Suprapubic skin (tissue), 4 donors: ENCODE measurements at regions not wholly inside any gene's neighbourhood (a gene's known extent, or its start where the extent isn't known, plus 50 kb on each side); places are given as distances from the start of the nearest gene placed in this dataset.
"Not testable (repeated sequence)": the region's sequence is repeated elsewhere in the genome, so short reads cannot be mapped to it uniquely, and the experiment has no call there.

Experiments used
- DNase-seq, 2 donors: peaks; one replicate each; pipeline ENCODE4 v3.0.0-alpha.2; 2019; ENCODE audit warnings: low spot score in 2 of 2
- H3K27ac ChIP-seq: fragments of 200-600 bp; sonication (generic); one replicate; pipeline ENCODE4 v1.5.1; 2019
- H3K27me3 ChIP-seq: fragments of 200-600 bp; sonication (generic); one replicate; pipeline ENCODE4 v1.5.1; 2019
- H3K36me3 ChIP-seq: fragments of 200-600 bp; sonication (generic); one replicate; pipeline ENCODE4 v1.5.1; 2019
- H3K4me1 ChIP-seq: fragments of 200-600 bp; sonication (generic); one replicate; pipeline ENCODE4 v1.5.1; 2019
- H3K4me3 ChIP-seq: fragments of 200-600 bp; sonication (generic); one replicate; pipeline ENCODE4 v1.5.1; 2019; ENCODE audit warnings: mild to moderate bottlenecking
- H3K9me3 ChIP-seq: fragments of 200-600 bp; sonication (generic); one replicate; pipeline ENCODE4 v1.5.1; 2019
- EP300 ChIP-seq: sonication (generic); formaldehyde crosslinking; IDR thresholded peaks from one replicate; pipeline ENCODE4 v1.6.1; 2017; ENCODE audit warnings: antibody characterized with exemption
- POLR2A ChIP-seq, 2 donors: fragments of 450-650 bp; IDR thresholded peaks; one replicate each; pipeline ENCODE4 v1.6.1; 2017; ENCODE audit warnings: antibody characterized with exemption in 2 of 2, mild to moderate bottlenecking in 2 of 2, moderate library complexity in 2 of 2
- POLR2AphosphoS5 ChIP-seq, 3 donors: sonication (generic); formaldehyde crosslinking; IDR thresholded peaks; one replicate each; pipeline ENCODE4 v1.6.1; 2017; ENCODE audit warnings: antibody characterized with exemption in 3 of 3
- WGBS: methylation state at CpG from one replicate; pipeline ENCODE4 v1.1.5; 2018; 5-methylcytosine and 5-hydroxymethylcytosine counted together
- TF ChIP-seq, protein P1 (sequence below), 2 donors: fragments of 200-600 bp in 1 of 2; fragments of 450-650 bp in 1 of 2; sonication (generic) in 1 of 2; IDR thresholded peaks; one replicate each; pipeline ENCODE4 v1.5.1; 2016 to 2019; ENCODE audit warnings: antibody characterized with exemption in 2 of 2, mild to moderate bottlenecking in 1 of 2, moderate library complexity in 1 of 2

GRCh38 chr1:187568067-187568466, 739.3 kb downstream of the PLA2G4A start:
- no peak overlapping the region for H3K4me3 ChIP-seq
- H3K27ac ChIP-seq: no peak overlapping the region
- WGBS: 81% methylated on average over 2 of the region's 2 CpGs
- H3K4me1 ChIP-seq: no peaks in the 10 kb centered on the region
- H3K36me3 ChIP-seq: no peaks in the 10 kb centered on the region
- no peaks in the 10 kb centered on the region for H3K9me3 ChIP-seq
- TF ChIP-seq POLR2AphosphoS5 (IDR thresholded peaks at IDR 0.05) (no peak), EP300 (no peak), POLR2A (IDR thresholded peaks at IDR 0.05) (no peak)
- DNase-seq: no peak
- no peaks in the 10 kb centered on the region for H3K27me3 ChIP-seq

DNA sequence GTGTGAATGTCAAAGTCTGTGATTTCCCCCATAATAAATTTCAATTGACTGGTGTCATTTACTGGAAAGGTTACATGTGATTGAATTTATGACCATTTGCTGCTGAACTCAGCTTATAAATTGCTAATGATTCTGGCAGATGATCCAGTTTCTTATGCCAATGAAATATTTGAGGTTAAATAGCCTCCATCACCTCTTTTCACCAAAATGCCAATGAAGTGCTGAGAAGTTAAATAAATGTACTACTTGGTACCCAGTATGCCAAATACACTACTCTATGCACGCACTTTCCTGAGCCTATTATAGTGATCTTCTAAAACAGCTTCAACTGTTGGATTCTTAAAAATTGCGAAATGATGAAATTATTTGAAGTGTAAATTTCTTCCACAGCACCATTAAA, 741.4 kb downstream of the PLA2G4A start:
- WGBS: 89% methylated on average over 2 of the region's 2 CpGs
- Histone ChIP-seq H3K9me3 (no peaks in the 10 kb centered on the region), H3K4me3 (no peak overlapping the region), H3K27me3 (no peaks in the 10 kb centered on the region), H3K27ac (no peak overlapping the region), H3K4me1 (no peaks in the 10 kb centered on the region), H3K36me3 (no peaks in the 10 kb centered on the region)
- no peak for DNase-seq
- no peak for TF ChIP-seq POLR2AphosphoS5 (IDR thresholded peaks at IDR 0.05)
- TF ChIP-seq EP300: no peak
- TF ChIP-seq, protein P1, sequence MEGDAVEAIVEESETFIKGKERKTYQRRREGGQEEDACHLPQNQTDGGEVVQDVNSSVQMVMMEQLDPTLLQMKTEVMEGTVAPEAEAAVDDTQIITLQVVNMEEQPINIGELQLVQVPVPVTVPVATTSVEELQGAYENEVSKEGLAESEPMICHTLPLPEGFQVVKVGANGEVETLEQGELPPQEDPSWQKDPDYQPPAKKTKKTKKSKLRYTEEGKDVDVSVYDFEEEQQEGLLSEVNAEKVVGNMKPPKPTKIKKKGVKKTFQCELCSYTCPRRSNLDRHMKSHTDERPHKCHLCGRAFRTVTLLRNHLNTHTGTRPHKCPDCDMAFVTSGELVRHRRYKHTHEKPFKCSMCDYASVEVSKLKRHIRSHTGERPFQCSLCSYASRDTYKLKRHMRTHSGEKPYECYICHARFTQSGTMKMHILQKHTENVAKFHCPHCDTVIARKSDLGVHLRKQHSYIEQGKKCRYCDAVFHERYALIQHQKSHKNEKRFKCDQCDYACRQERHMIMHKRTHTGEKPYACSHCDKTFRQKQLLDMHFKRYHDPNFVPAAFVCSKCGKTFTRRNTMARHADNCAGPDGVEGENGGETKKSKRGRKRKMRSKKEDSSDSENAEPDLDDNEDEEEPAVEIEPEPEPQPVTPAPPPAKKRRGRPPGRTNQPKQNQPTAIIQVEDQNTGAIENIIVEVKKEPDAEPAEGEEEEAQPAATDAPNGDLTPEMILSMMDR (IDR thresholded peaks at IDR 0.05): no peak
- no peak for TF ChIP-seq POLR2A (IDR thresholded peaks at IDR 0.05)

- TF ChIP-seq, protein P1 (IDR thresholded peaks at IDR 0.05): no peak
- TF ChIP-seq EP300 (no peak), POLR2AphosphoS5 (IDR thresholded peaks at IDR 0.05) (no peak), POLR2A (IDR thresholded peaks at IDR 0.05) (no peak)
- WGBS: 81% methylated on average over 1 of the region's 1 CpG
- no peak for DNase-seq
- H3K4me3 ChIP-seq: no peak overlapping the region
- no peaks in the 10 kb centered on the region for H3K27me3 ChIP-seq
- no peaks in the 10 kb centered on the region for H3K36me3 ChIP-seq
- no peaks in the 10 kb centered on the region for H3K9me3 ChIP-seq
- H3K4me1 ChIP-seq: no peaks in the 10 kb centered on the region
- H3K27ac ChIP-seq: no peak overlapping the region
These were observed 748.9 kb downstream of the PLA2G4A start for GRCh38 chr1:187577610-187578009.

GRCh38 chr1:187588917-187589316, 760.2 kb downstream of the PLA2G4A start:
- H3K4me1 ChIP-seq: no peaks in the 10 kb centered on the region
- WGBS: 93% methylated on average over 3 of the region's 3 CpGs
- H3K27ac ChIP-seq: no peak overlapping the region

GRCh38 chr1:187605736-187606135, 777.0 kb downstream of the PLA2G4A start:
- Histone ChIP-seq H3K9me3 (no peaks in the 10 kb centered on the region), H3K27ac (no peak overlapping the region), H3K27me3 (no peaks in the 10 kb centered on the region), H3K4me3 (no peak overlapping the region), H3K36me3 (no peaks in the 10 kb centered on the region), H3K4me1 (no peaks in the 10 kb centered on the region)
- no peak for DNase-seq
- TF ChIP-seq, protein P1 (IDR thresholded peaks at IDR 0.05): no peak
- TF ChIP-seq POLR2AphosphoS5 (IDR thresholded peaks at IDR 0.05) (no peak), POLR2A (IDR thresholded peaks at IDR 0.05) (no peak), EP300 (no peak)

More at GRCh38 chr1:187588917-187589316, 760.2 kb downstream of the PLA2G4A start:
- Histone ChIP-seq H3K36me3 (no peaks in the 10 kb centered on the region), H3K4me3 (no peak overlapping the region), H3K27me3 (no peaks in the 10 kb centered on the region), H3K9me3 (no peaks in the 10 kb centered on the region)
- DNase-seq: no peak
- TF ChIP-seq POLR2A (IDR thresholded peaks at IDR 0.05) (no peak), POLR2AphosphoS5 (IDR thresholded peaks at IDR 0.05) (no peak), EP300 (no peak)
- TF ChIP-seq, protein P1 (IDR thresholded peaks at IDR 0.05): no peak

GRCh38 chr1:187615853-187616735, 787.3 kb downstream of the PLA2G4A start:
- H3K36me3 ChIP-seq: not testable (repeated sequence)

GRCh38 chr1:187616830-187617229, 788.1 kb downstream of the PLA2G4A start:
- H3K36me3 ChIP-seq, H3K27me3 ChIP-seq, H3K27ac ChIP-seq, H3K4me3 ChIP-seq, H3K4me1 ChIP-seq, DNase-seq, H3K9me3 ChIP-seq: not testable (repeated sequence)
- WGBS: 88% methylated on average over 8 of the region's 21 CpGs

More at GRCh38 chr1:187615853-187616735, 787.3 kb downstream of the PLA2G4A start:
- not testable (repeated sequence) for H3K27ac ChIP-seq, H3K4me3 ChIP-seq, H3K4me1 ChIP-seq, H3K27me3 ChIP-seq, DNase-seq, H3K9me3 ChIP-seq
- WGBS: 94% methylated on average over 7 of the region's 55 CpGs
